Astrocyte of the cerebellum (primary cell): ENCODE measurements at regions not wholly inside any gene's neighbourhood (a gene's known extent, or its start where the extent isn't known, plus 50 kb on each side); places are given as distances from the start of the nearest gene placed in this dataset.

Experiments used
- DNase-seq: peaks from one replicate; pipeline ENCODE4 v3.0.0-alpha.2; 2011; ENCODE audit warnings: low read depth
- H3K4me3 ChIP-seq: 2 replicates; pipeline ENCODE4 v1.5.1; 2011; ENCODE audit warnings: mild to moderate bottlenecking, low read depth, low read length, moderate library complexity
- CTCF ChIP-seq: IDR thresholded peaks from 2 replicates; pipeline ENCODE4 v1.5.1; 2012; ENCODE audit warnings: low read length, low read depth, moderate library complexity, mild to moderate bottlenecking; ENCODE audit errors: missing control alignments
- in situ Hi-C: cut with HindIII; loops from 2 replicates; pipeline ENCODE4 v1.10.0; 2017; ENCODE audit warnings: low sequenced_read_pairs

DNA sequence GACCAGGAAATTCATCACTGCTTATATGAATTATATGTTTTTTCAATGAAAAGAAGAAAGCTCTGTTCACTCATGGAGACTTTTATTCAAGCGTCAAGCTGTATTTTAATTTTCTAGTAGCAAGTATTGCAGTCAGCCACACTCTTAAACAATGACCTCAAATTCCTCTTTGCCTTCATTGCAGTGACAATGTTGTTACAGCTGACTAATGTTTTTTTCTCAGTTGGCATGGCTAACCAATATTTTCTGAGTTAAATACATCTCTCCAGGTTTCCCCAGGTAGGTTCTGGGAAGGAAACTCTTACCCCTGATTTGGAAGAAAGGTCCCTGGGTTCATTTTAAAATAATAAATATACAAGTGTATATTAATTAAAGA is 241.5 kb downstream of the WDR11 start:
- no peak for TF ChIP-seq CTCF
- H3K4me3 ChIP-seq = no peak overlapping the region
- DNase-seq = no peak
- in situ Hi-C loops = no loop called here

DNA sequence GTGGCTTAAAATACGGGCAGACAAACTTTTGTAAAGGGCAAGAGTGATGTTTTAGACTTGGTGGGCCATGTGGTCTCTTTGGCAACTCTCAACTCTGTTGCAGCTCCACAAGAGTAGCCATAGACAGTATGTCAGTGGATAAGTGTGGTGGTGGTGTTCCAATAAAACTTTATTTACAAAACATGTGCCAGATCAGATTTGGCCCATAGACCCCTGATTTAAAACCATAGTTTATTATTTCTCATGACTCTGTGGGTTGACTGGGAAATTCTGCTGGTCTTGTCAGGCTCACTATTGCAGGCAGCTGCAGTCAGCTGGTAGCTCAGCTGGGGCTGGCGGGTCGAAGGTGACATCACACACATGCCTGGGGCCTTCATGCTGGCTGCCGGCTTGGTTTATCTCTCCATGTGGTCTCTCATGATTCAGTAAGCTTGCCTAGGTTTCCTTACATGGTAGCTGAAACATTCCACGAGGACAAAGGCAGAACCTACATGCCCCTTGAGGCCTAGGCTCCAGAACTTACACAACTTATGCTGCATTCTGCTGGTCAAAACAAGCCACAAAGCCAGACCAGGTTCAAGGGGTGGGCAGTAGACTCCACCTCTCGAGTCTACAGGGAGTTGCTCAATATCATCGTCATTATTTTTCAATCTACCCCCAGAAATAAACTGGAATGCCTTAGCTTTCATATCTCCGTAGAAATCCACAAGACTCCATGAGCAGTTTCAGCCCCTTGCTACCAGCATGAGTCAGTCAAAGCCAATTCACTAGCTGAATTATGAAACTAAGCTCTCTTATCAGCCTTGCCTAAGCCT is 245.7 kb downstream of the WDR11 start:
- in situ Hi-C loops = no loop called here
- DNase-seq = peak; percentile 90
- no peak overlapping the region for H3K4me3 ChIP-seq
- TF ChIP-seq CTCF = no peak

DNA sequence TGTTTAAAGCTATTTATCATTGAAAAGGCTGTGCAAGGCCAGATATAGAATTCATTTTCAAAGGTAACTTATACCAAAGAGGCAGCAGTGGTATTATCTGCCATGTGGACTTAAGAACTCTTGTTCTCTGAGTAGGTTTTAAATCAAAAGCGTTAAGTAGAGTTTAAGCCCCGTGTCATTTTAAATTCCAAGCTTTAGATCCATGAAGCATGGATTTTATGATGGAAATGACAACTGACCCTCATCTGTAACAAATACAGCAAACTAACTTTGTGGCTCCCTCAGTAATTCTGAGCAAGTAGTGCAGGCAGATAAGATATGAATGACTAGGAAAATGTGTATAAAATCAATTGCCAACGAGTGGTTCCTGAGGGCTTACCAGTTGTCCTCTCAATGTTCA is 247.0 kb downstream of the WDR11 start:
- no peak for TF ChIP-seq CTCF
- H3K4me3 ChIP-seq = no peak overlapping the region
- DNase-seq = no peak
- in situ Hi-C loops = no loop called here

DNA sequence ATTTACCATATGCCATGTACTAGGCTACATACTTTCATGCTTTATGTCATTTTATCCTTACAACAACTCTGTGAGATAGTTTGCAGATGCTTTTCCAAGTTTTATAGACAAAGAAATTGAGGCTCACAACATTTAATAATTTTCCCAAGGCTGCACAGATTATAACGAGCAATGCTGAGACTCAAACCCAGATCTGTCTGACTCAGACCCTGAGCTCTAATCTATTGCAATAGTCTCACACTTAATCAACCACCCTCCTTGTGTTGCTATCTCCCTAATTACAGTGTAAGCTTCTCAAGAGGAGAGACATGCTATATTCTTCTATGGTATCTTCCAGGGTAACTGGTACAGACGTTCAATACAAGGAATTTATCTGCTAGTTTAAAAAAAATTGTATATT is 247.6 kb downstream of the WDR11 start:
- in situ Hi-C loops = no loop called here
- TF ChIP-seq CTCF = no peak
- DNase-seq = no peak
- H3K4me3 ChIP-seq = no peak overlapping the region

- in situ Hi-C loops = no loop called here
- DNase-seq = no peak
- H3K4me3 ChIP-seq = no peak overlapping the region
- TF ChIP-seq CTCF = no peak
These were observed 248.0 kb downstream of the WDR11 start for GRCh38 chr10:121099181-121099580.

- no peak for DNase-seq
- TF ChIP-seq CTCF = no peak
- no peak overlapping the region for H3K4me3 ChIP-seq
- in situ Hi-C loops = no loop called here
These were observed 248.4 kb downstream of the WDR11 start for GRCh38 chr10:121099592-121099991.
